ENCODE measurements at regions not wholly inside any gene's neighbourhood (a gene's known extent, or its start where the extent isn't known, plus 50 kb on each side); places are given as distances from the start of the nearest gene placed in this dataset.

DNA sequence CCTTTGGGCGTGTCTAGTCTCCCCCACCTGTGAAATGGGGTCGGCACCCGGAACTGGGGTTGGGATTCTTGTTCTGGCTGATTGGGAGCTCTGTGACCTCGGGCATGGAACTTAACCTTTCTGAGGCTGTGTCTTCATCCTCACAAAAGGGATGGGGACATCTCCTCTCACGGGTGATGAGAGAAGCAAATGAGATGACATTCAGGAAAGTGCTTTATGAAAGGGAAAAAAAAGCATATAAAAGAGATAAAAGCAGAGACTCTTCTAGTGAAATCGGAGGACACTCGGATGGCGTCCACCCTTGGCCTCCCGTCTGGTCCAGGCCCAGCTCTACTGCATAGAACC, 98.9 kb downstream of the LRRC74A start:
- no peak overlapping the region for H3K4me3 ChIP-seq (replicated peaks; ENCODE audit: low read depth, low read length)
- no peak for DNase-seq (ENCODE audit: low read depth)
- TF ChIP-seq, protein P1, sequence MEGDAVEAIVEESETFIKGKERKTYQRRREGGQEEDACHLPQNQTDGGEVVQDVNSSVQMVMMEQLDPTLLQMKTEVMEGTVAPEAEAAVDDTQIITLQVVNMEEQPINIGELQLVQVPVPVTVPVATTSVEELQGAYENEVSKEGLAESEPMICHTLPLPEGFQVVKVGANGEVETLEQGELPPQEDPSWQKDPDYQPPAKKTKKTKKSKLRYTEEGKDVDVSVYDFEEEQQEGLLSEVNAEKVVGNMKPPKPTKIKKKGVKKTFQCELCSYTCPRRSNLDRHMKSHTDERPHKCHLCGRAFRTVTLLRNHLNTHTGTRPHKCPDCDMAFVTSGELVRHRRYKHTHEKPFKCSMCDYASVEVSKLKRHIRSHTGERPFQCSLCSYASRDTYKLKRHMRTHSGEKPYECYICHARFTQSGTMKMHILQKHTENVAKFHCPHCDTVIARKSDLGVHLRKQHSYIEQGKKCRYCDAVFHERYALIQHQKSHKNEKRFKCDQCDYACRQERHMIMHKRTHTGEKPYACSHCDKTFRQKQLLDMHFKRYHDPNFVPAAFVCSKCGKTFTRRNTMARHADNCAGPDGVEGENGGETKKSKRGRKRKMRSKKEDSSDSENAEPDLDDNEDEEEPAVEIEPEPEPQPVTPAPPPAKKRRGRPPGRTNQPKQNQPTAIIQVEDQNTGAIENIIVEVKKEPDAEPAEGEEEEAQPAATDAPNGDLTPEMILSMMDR (IDR thresholded peaks at IDR 0.05; ENCODE audit: low read length, missing control alignments), result no peak

DNA sequence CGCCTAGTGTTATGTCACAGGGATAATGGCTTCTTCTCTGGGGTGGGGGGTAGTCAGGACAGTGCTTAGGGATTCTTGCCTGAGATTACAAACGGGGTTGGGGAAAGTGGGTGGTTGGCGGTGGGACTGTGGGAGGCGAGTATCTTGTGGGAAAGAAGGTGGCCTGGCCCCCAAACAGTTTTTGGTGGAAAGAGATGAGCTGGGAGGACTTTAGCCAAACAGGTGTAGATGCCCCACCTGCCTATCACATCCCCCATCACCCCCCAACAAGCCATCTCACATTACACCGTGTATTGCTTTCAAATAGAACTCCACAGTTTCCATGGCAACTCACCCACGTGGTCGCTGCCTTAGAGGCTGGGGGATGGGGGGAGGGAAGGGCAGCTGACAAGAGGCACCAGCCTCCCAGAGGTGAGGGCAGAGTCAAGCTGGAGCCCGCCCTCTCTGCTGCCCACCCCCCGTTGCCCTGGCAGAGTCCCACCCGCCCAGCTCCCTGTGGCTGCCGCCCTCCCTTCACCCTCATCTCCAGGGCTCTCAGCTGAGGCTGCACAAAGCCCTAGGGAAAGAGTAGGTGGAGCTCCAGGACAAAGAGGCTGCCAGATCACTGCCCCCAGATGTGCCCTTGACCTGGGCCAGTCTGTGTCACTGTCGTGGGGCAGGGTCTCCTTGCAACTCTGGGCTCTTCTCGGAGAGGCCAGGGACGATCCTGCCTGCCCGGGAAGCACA, 98.3 kb downstream of the LRRC74A start:
- DNase-seq (ENCODE audit: low read depth), result no peak
- no peak overlapping the region for H3K4me3 ChIP-seq (replicated peaks; ENCODE audit: low read depth, low read length)
- TF ChIP-seq, protein P1 (IDR thresholded peaks at IDR 0.05; ENCODE audit: low read length, missing control alignments), result no peak

DNA sequence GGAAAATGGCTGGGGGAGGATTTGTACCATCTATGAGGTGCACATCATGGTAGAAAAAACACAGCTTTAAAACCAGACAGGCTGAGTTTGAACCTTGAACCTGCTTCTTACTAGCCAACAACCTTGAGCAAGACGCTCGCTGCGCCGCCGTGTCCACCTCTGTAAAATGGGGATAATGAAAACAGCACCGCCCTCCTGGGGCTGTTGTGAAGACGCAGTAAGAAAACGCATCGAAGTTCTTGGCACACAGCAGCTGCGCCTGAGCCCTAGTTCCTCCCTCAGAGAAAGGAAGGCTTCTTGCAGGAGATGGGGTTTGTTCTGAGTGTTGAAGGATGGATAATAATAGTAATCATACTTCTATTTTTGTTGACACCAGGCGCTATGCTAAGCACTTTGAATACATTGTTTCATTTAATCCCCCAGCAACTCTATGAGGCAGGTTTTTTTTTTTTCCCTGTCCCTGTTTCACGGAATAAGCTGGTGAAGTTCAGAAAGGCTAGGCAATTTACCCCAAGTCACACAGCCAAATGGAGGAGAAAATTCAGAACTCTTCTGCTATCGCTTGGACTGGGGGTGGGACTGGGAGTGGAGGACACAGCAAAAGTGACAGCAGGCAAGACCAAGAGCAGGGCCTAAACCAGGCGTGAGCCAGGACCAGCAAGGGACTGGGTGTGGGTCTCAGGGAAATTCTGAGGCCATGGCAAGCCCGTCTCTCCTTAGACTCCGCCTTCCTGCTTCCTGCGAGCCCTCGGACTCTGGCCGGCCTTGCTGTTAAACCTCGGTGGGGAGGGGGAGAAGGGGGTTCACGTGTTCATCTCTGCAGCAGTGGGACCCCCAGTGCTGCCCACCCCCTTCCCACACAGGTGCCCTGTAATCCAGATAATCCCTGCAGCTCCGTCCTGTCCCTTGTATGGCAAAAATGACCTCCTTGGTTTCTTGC, 97.5 kb downstream of the LRRC74A start:
- H3K4me3 ChIP-seq (replicated peaks; ENCODE audit: low read depth, low read length), result no peak overlapping the region
- TF ChIP-seq, protein P1 (IDR thresholded peaks at IDR 0.05; ENCODE audit: low read length, missing control alignments), result no peak
- no peak for DNase-seq (ENCODE audit: low read depth)

DNA sequence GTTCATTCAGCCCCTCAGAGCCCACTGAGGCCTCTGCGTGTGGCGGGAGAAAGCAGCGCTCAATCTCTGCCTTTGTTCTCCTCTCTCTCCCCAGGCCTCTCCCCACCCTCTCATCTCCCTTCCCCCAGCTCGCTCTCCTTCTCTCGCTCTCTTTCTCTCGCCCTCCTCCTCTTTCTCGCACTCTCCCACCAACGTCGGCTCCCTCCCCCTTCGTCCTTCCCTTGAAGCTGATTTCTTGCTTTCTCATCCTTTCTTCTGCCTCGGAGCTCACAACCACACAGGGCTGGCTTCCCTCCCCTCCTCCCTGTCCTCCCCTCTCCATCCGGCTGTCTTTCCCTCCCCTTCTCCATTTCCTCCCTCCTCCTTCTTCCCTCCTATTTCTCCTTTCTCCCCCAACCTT, 96.4 kb downstream of the LRRC74A start:
- DNase-seq (ENCODE audit: low read depth), result peak; percentile 44
- no peak overlapping the region for H3K4me3 ChIP-seq (replicated peaks; ENCODE audit: low read depth, low read length)
- TF ChIP-seq, protein P1 (IDR thresholded peaks at IDR 0.05; ENCODE audit: low read length, missing control alignments), result no peak

DNA sequence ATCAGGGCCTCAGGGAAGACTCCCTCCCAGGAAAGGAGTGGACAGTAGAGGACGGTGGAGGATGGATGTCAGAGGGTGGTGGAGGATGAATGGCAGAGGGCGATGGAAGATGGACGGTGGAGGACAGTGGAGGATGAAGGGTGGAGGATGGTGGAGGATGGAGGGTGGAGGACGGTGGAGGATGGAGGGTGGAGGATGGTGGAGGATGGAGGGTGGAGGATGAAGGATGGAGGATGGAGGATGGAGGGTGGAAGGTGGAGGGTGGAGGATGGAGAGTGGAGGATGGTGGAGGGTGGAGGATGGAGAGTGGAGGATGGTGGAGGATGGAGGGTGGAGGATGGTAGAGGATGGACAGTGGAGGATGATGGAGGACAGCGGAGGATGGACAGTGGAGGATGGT, 95.9 kb downstream of the LRRC74A start:
- DNase-seq (ENCODE audit: low read depth), result no peak
- no peak overlapping the region for H3K4me3 ChIP-seq (replicated peaks; ENCODE audit: low read depth, low read length)
- TF ChIP-seq, protein P1 (IDR thresholded peaks at IDR 0.05; ENCODE audit: low read length, missing control alignments), result no peak

DNA sequence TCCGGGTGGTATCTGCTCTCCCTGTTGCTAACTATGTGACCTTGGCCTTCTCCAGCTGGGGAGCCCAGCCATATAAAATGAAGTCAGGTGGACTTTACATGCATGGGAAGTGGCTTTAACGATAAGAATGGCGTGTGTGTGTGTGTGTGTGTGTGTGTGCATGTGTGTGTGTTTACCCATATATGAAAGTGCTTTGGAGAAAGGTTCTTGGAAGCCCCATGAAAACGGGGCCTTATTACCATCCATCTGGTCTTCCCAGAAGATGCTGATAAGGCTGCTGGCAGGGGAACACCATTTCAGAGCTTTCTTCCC, 94.8 kb downstream of the LRRC74A start:
- DNase-seq (ENCODE audit: low read depth), result no peak
- H3K4me3 ChIP-seq (replicated peaks; ENCODE audit: low read depth, low read length), result no peak overlapping the region
- TF ChIP-seq, protein P1 (IDR thresholded peaks at IDR 0.05; ENCODE audit: low read length, missing control alignments), result no peak
